ENCODE measurements at regions not wholly inside any gene's neighbourhood (a gene's known extent, or its start where the extent isn't known, plus 50 kb on each side); places are given as distances from the start of the nearest gene placed in this dataset.
"Not testable (repeated sequence)": the region's sequence is repeated elsewhere in the genome, so short reads cannot be mapped to it uniquely, and the experiment has no call there.

DNA sequence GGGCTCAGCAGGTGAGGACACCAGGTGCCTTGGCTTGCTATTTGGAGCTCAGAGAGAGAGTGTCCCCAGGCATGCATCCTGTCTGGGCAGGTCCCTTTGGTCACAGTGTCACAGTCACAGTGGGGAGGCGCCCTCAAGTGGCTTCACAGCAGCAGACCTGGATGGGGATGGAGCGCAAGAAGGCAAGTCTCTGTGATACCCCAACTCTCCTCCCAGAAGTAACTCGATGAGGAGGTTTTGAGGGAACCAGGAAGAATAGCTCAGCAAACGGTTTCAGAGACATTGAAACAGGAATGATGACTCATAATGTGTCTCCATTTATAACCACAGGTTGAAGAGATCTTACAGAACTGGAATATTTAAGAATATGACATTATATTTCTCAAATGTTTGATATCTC lies 66.5 kb upstream of the SH3GL3 start:
- peaks cover 56% of the 10 kb centered on the region for H3K27me3 Mint-ChIP-seq
- H3K27ac Mint-ChIP-seq: no peak overlapping the region
- H3K4me1 Mint-ChIP-seq (ENCODE audit: low read depth): peaks cover 3% of the 10 kb centered on the region
- no peak overlapping the region for H3K4me3 Mint-ChIP-seq
- no peaks in the 10 kb centered on the region for H3K9me3 Mint-ChIP-seq
- no peaks in the 10 kb centered on the region for H3K36me3 Mint-ChIP-seq (ENCODE audit: low read depth)
- DNase-seq: no peak

DNA sequence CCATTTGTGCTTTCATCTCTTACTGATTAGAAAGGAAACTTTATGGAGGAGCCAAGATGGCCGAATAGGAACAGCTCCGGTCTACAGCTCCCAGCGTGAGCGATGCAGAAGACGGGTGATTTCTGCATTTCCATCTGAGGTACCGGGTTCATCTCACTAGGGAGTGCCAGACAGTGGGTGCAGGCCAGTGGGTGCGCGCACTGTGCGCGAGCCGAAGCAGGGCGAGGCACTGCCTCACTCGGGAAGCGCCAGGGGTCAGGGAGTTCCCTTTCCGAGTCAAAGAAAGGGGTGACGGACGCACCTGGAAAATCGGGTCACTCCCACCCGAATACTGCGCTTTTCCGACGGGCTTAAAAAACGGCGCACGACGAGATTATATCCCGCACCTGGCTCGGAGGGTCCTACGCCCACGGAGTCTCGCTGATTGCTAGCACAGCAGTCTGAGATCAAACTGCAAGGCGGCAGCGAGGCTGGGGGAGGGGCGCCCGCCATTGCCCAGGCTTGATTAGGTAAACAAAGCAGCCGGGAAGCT lies 63.5 kb upstream of the SH3GL3 start:
- H3K9me3 Mint-ChIP-seq; H3K36me3 Mint-ChIP-seq (ENCODE audit: low read depth): not testable (repeated sequence)
- H3K27me3 Mint-ChIP-seq: peaks cover 28% of the 10 kb centered on the region

DNA sequence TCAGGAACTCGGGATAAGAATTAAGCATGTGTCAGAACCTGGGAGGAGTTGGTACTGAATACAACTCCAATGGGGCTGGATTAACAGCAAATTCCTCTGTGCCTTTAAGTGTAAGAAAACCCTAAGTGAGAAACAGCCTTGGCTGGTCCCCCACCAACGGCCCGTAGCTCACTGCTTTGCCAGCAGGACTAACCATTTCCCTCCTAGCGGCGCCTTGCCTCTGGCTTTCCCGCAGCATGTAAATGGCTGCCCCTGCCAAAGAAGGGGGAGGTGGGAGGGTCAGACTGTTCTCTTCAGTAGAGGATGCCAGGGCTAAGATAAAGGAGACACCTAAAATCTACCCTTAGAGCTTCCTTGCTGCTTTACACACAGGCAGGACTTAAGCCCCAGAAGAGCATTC lies 51.0 kb upstream of the SH3GL3 start:
- Mint-ChIP-seq H3K27ac (no peak overlapping the region), H3K4me1 (ENCODE audit: low read depth) (no peaks in the 10 kb centered on the region), H3K4me3 (no peak overlapping the region), H3K36me3 (ENCODE audit: low read depth) (no peaks in the 10 kb centered on the region), H3K9me3 (no peaks in the 10 kb centered on the region), H3K27me3 (peaks cover 31% of the 10 kb centered on the region)
- DNase-seq: no peak

More for the DNA sequence above, 63.5 kb upstream of the SH3GL3 start:
- DNase-seq; H3K27ac Mint-ChIP-seq; H3K4me1 Mint-ChIP-seq (ENCODE audit: low read depth); H3K4me3 Mint-ChIP-seq: not testable (repeated sequence)
